Thyroid gland (tissue), 4 donors: ENCODE measurements at regions not wholly inside any gene's neighbourhood (a gene's known extent, or its start where the extent isn't known, plus 50 kb on each side); places are given as distances from the start of the nearest gene placed in this dataset.

Source experiments
- POLR2A ChIP-seq, 2 donors: fragments of 450-650 bp; IDR thresholded peaks; one replicate each; pipeline ENCODE4 v1.6.1; 2017; ENCODE audit warnings: antibody characterized with exemption in 2 of 2, mild to moderate bottlenecking in 2 of 2, moderate library complexity in 1 of 2
- TF ChIP-seq, protein P1 (sequence below), 6 experiments: fragments of 200-600 bp in 3 of 6; fragments of 450-650 bp in 3 of 6; sonication (generic) in 3 of 6; IDR thresholded peaks; one replicate each; pipeline ENCODE4 v1.5.1; 2016 to 2019; ENCODE audit warnings: antibody characterized with exemption in 6 of 6, mild to moderate bottlenecking in 2 of 6, inconsistent platforms in 1 of 6, moderate library complexity in 1 of 6

DNA sequence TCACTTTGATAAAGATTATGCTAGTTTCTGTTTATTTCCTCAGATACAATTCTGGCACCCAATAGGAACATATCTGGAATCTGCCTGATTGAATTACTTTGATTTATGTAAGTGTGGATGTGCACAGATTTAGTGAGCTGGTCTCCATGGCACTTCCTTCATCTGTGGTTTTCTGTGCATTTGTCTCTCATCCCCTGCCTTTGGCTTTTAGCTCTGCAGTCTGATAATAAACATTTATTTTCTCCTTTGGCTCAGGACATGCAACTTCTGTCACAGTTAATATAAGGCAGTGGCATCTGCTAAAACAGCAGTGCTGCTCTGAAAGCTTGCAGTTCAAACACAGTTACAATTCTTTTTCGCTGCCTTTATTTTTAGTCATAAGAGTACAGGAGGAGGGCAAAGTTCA lies 273.7 kb upstream of the CHRM2 start:
- TF ChIP-seq, protein P1, sequence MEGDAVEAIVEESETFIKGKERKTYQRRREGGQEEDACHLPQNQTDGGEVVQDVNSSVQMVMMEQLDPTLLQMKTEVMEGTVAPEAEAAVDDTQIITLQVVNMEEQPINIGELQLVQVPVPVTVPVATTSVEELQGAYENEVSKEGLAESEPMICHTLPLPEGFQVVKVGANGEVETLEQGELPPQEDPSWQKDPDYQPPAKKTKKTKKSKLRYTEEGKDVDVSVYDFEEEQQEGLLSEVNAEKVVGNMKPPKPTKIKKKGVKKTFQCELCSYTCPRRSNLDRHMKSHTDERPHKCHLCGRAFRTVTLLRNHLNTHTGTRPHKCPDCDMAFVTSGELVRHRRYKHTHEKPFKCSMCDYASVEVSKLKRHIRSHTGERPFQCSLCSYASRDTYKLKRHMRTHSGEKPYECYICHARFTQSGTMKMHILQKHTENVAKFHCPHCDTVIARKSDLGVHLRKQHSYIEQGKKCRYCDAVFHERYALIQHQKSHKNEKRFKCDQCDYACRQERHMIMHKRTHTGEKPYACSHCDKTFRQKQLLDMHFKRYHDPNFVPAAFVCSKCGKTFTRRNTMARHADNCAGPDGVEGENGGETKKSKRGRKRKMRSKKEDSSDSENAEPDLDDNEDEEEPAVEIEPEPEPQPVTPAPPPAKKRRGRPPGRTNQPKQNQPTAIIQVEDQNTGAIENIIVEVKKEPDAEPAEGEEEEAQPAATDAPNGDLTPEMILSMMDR (IDR thresholded peaks at IDR 0.05), result no peak
- no peak for TF ChIP-seq POLR2A (IDR thresholded peaks at IDR 0.05)
